GM21360 (cell line): ENCODE measurements at regions not wholly inside any gene's neighbourhood (a gene's known extent, or its start where the extent isn't known, plus 50 kb on each side); places are given as distances from the start of the nearest gene placed in this dataset.

Experiments used
- ATAC-seq: cut with Tn5 transposase; IDR thresholded peaks from one replicate; pipeline ENCODE4 v1.9.1; 2021; ENCODE audit warnings: mild to moderate bottlenecking, moderate library complexity; ENCODE audit not compliant: unreplicated experiment

GRCh38 chr4:125994024-125994423, 679.3 kb downstream of the FAT4 start:
- no peak for ATAC-seq

GRCh38 chr4:125994430-125994829, 679.7 kb downstream of the FAT4 start:
- ATAC-seq, result no peak

- no peak for ATAC-seq
These were observed 690.2 kb downstream of the FAT4 start for GRCh38 chr4:126004941-126005340.

GRCh38 chr4:126007142-126007541, 692.4 kb downstream of the FAT4 start:
- ATAC-seq, result no peak

- no peak for ATAC-seq
These were observed 698.0 kb downstream of the FAT4 start for GRCh38 chr4:126012691-126013290.

- no peak for ATAC-seq
These were observed 703.5 kb downstream of the FAT4 start for GRCh38 chr4:126018274-126018673.

GRCh38 chr4:126023896-126024295, 709.1 kb downstream of the FAT4 start:
- no peak for ATAC-seq

- ATAC-seq, result no peak
These were observed 712.8 kb downstream of the FAT4 start for GRCh38 chr4:126027601-126028000.

- ATAC-seq, result no peak
These were observed 714.1 kb downstream of the FAT4 start for GRCh38 chr4:126028876-126029275.

- ATAC-seq, result no peak
These were observed 722.5 kb downstream of the FAT4 start for GRCh38 chr4:126037231-126037630.

- ATAC-seq, result no peak
These were observed 723.9 kb downstream of the FAT4 start for GRCh38 chr4:126038502-126039144.

- no peak for ATAC-seq
These were observed 731.4 kb downstream of the FAT4 start for GRCh38 chr4:126046081-126046614.

GRCh38 chr4:126047114-126047513, 732.4 kb downstream of the FAT4 start:
- no peak for ATAC-seq

- ATAC-seq, result no peak
These were observed 737.1 kb downstream of the FAT4 start for GRCh38 chr4:126051689-126052424.

- ATAC-seq, result no peak
These were observed 741.4 kb downstream of the FAT4 start for GRCh38 chr4:126056116-126056650.

- ATAC-seq, result no peak
These were observed 742.6 kb downstream of the FAT4 start for GRCh38 chr4:126057371-126057770.

GRCh38 chr4:126058596-126058995, 743.8 kb downstream of the FAT4 start:
- no peak for ATAC-seq

GRCh38 chr4:126061655-126062054, 746.9 kb downstream of the FAT4 start:
- ATAC-seq, result no peak

GRCh38 chr4:126065016-126065415, 750.3 kb downstream of the FAT4 start:
- no peak for ATAC-seq

GRCh38 chr4:126071346-126072333, 756.9 kb downstream of the FAT4 start:
- ATAC-seq, result no peak
